ENCODE measurements at regions not wholly inside any gene's neighbourhood (a gene's known extent, or its start where the extent isn't known, plus 50 kb on each side); places are given as distances from the start of the nearest gene placed in this dataset.

DNA sequence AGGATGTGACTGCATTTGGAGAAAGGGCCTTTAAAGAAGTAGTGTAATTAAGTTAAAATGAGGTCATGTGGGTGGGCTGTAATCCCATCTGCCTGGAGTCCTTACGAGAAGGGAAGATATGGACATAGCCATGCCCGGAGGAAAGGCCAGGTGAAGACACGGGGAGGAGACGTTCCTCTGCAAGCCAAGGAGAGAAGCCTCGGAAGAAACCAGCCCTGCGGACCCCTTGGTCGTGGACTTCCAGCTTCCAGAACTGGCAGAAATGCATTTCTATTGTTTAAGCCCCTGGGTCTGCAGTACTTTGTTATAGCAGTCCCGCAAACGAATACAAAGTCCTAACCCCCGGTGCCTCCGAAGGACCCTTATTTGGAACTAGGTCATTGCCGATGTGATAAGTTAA is 87.6 kb upstream of the TAF1B start:
- Histone ChIP-seq H3K4me1 (ENCODE audit: control insufficient read depth, low read length) (no peaks in the 10 kb centered on the region), H3K4me3 (ENCODE audit: low read length) (no peak overlapping the region), H3K4me2 (ENCODE audit: low read length) (no peak overlapping the region), H3F3A (ENCODE audit: control insufficient read depth, insufficient read depth) (no peaks in the 10 kb centered on the region), H3K9me3 (ENCODE audit: control insufficient read depth, insufficient read depth, low read length) (no peaks in the 10 kb centered on the region), H3K36me3 (ENCODE audit: control insufficient read depth, low read length) (no peaks in the 10 kb centered on the region), H3K9me2 (replicated peaks; ENCODE audit: control insufficient read depth, low read length) (no peaks in the 10 kb centered on the region), H3K79me2 (ENCODE audit: control insufficient read depth, low read length) (no peaks in the 10 kb centered on the region), H4K20me1 (ENCODE audit: control insufficient read depth, insufficient read depth, low read depth, low read length) (no peaks in the 10 kb centered on the region), H3K27me3 (ENCODE audit: control insufficient read depth, low read length) (peaks cover 60% of the 10 kb centered on the region), H3K27ac (ENCODE audit: low read depth, low read length) (no peak overlapping the region)
- TF ChIP-seq, protein P1, sequence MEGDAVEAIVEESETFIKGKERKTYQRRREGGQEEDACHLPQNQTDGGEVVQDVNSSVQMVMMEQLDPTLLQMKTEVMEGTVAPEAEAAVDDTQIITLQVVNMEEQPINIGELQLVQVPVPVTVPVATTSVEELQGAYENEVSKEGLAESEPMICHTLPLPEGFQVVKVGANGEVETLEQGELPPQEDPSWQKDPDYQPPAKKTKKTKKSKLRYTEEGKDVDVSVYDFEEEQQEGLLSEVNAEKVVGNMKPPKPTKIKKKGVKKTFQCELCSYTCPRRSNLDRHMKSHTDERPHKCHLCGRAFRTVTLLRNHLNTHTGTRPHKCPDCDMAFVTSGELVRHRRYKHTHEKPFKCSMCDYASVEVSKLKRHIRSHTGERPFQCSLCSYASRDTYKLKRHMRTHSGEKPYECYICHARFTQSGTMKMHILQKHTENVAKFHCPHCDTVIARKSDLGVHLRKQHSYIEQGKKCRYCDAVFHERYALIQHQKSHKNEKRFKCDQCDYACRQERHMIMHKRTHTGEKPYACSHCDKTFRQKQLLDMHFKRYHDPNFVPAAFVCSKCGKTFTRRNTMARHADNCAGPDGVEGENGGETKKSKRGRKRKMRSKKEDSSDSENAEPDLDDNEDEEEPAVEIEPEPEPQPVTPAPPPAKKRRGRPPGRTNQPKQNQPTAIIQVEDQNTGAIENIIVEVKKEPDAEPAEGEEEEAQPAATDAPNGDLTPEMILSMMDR (IDR thresholded peaks at IDR 0.05; ENCODE audit: low read depth, low read length, poor library complexity, severe bottlenecking) = no peak
- no peak for TF ChIP-seq EZH2phosphoT487 (IDR thresholded peaks at IDR 0.05; ENCODE audit: borderline replicate concordance, low read length)

DNA sequence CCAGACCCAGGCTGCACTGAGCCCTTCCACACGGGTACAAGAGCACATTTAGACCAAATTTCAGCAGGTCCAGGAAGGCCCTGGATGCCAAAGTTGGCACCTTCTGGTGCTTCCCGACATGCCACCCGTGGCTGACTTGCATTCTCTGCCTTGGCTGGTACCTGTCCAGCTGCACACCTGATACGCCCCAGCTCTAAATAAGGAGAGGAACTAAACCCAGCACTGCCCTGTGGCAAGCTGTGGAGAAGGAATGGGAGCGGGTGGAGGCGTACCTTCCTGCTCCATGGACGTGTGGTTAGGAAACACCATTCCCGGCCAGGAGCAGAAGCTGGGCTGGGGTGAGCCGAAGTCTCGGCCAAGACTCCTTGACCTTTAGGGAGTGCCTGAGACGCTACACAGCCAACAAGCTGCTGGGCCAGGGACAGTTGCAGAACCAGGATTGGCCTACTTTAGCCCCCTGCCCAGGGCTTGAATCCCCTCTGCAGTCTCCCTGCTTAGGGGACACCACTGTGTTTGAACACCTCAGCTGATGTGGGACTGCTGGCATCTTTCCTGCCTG is 86.5 kb upstream of the TAF1B start:
- Histone ChIP-seq H3K9me3 (ENCODE audit: control insufficient read depth, insufficient read depth, low read length) (no peaks in the 10 kb centered on the region), H4K20me1 (ENCODE audit: control insufficient read depth, insufficient read depth, low read depth, low read length) (no peaks in the 10 kb centered on the region), H3K27me3 (ENCODE audit: control insufficient read depth, low read length) (peaks cover 60% of the 10 kb centered on the region), H3K36me3 (ENCODE audit: control insufficient read depth, low read length) (no peaks in the 10 kb centered on the region), H3K9me2 (replicated peaks; ENCODE audit: control insufficient read depth, low read length) (no peaks in the 10 kb centered on the region), H3K79me2 (ENCODE audit: control insufficient read depth, low read length) (no peaks in the 10 kb centered on the region), H3K4me2 (ENCODE audit: low read length) (no peak overlapping the region), H3K4me1 (ENCODE audit: control insufficient read depth, low read length) (no peaks in the 10 kb centered on the region), H3K4me3 (ENCODE audit: low read length) (no peak overlapping the region), H3K27ac (ENCODE audit: low read depth, low read length) (no peak overlapping the region), H3F3A (ENCODE audit: control insufficient read depth, insufficient read depth) (no peaks in the 10 kb centered on the region)
- TF ChIP-seq, protein P1 (IDR thresholded peaks at IDR 0.05; ENCODE audit: low read depth, low read length, poor library complexity, severe bottlenecking) = no peak
- no peak for TF ChIP-seq EZH2phosphoT487 (IDR thresholded peaks at IDR 0.05; ENCODE audit: borderline replicate concordance, low read length)

DNA sequence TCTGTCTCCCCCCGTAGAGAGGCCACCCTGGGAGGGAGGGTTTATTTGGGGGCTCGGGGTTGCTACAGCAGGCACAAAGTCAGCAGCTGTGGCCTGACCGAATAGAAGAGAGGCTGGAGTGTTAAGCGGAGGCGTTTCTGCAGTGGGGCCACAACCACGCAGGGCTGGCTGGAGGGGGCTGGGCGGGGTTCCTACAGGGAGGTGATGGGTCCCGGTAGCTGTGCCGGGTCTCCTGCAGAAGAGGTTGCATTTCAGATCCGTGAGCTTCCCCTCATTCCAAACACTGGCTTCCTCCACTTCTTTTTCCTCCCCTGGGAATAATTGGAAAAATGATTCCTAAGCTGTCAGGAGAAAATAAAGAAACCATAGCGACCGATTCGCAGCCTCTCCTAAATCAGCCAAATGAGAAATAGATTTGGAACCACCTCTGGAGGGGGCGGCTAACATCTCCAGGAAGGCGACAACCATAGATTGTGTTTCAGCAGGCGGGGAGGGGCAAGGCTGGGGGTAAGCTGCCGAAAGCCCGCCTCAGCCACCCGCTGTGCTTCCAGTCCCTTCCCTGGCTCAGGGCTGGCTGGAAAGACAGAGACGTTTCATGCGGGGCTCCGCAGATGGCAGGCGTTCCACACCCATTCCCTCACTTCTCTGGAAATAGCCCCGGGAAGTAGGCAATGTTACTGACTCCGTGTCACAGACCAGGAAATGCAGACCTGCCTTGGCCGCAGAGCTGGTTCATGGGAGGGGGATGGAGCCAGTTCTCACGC is 85.6 kb upstream of the TAF1B start:
- Histone ChIP-seq H3K4me2 (ENCODE audit: low read length) (no peak overlapping the region), H3F3A (ENCODE audit: control insufficient read depth, insufficient read depth) (no peaks in the 10 kb centered on the region), H3K9me2 (replicated peaks; ENCODE audit: control insufficient read depth, low read length) (no peaks in the 10 kb centered on the region), H3K79me2 (ENCODE audit: control insufficient read depth, low read length) (no peaks in the 10 kb centered on the region), H3K27ac (ENCODE audit: low read depth, low read length) (no peak overlapping the region), H3K27me3 (ENCODE audit: control insufficient read depth, low read length) (peaks cover 57% of the 10 kb centered on the region), H3K4me3 (ENCODE audit: low read length) (no peak overlapping the region), H3K36me3 (ENCODE audit: control insufficient read depth, low read length) (no peaks in the 10 kb centered on the region), H4K20me1 (ENCODE audit: control insufficient read depth, insufficient read depth, low read depth, low read length) (no peaks in the 10 kb centered on the region), H3K9me3 (ENCODE audit: control insufficient read depth, insufficient read depth, low read length) (no peaks in the 10 kb centered on the region), H3K4me1 (ENCODE audit: control insufficient read depth, low read length) (no peaks in the 10 kb centered on the region)
- TF ChIP-seq EZH2phosphoT487 (IDR thresholded peaks at IDR 0.05; ENCODE audit: borderline replicate concordance, low read length) = no peak
- TF ChIP-seq, protein P1 (IDR thresholded peaks at IDR 0.05; ENCODE audit: low read depth, low read length, poor library complexity, severe bottlenecking) = no peak

Measured in DOHH2 (cell line).